Stimulated activated naive CD8-positive, alpha-beta T cell treated with anti-CD3 and anti-CD28 coated beads, Interleukin-15, Interleukin-2, amounts not matched to agents 100 ng/mL and 50 ng/mL, for 24 hours (primary cell): ENCODE measurements at regions not wholly inside any gene's neighbourhood (a gene's known extent, or its start where the extent isn't known, plus 50 kb on each side); places are given as distances from the start of the nearest gene placed in this dataset.

ENCODE experiments used
- H3K27ac Mint-ChIP-seq: one replicate; pipeline ENCODE4 v1.8.0; 2021; ENCODE audit warnings: mild to moderate bottlenecking, mixed read lengths
- H3K27me3 Mint-ChIP-seq: one replicate; pipeline ENCODE4 v1.8.0; 2021; ENCODE audit warnings: mixed read lengths
- H3K36me3 Mint-ChIP-seq: one replicate; pipeline ENCODE4 v1.8.0; 2021; ENCODE audit warnings: low read depth, mixed read lengths
- H3K4me1 Mint-ChIP-seq: one replicate; pipeline ENCODE4 v1.8.0; 2021; ENCODE audit warnings: low read depth, mixed read lengths
- H3K4me3 Mint-ChIP-seq: one replicate; pipeline ENCODE4 v1.8.0; 2021; ENCODE audit warnings: mild to moderate bottlenecking, mixed read lengths
- H3K9me3 Mint-ChIP-seq: one replicate; pipeline ENCODE4 v1.8.0; 2021; ENCODE audit warnings: mixed read lengths

DNA sequence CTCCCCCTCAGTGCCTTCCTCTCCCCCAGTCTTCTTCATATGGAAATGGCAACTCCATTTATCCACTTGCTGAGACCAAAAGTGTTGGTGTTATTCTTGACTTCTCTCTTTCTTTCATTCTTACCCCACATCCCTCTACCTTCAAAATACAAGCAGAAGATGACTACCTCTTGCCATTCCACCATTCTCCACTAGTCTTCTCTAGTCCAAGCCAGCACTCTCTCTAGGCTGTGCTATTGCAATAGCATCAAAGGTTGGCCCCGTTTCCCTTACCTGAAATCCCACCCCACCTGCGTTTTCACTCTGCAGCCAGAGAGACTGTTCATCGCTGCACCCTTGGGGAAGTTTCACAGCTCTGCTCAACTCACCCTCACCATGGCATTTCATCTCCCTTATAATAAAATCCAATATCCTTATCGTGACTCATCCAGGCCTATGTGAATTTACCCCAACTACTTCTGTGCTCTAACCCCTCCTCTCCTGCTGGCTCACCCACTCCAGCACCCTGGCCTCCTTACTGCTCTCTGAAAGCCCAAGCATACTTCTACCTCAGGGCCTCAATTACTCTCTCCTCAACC is 109.1 kb downstream of the LSM5 start:
- no peak overlapping the region for H3K27ac Mint-ChIP-seq
- peaks cover 20% of the 10 kb centered on the region for H3K27me3 Mint-ChIP-seq
- no peaks in the 10 kb centered on the region for H3K36me3 Mint-ChIP-seq
- no peaks in the 10 kb centered on the region for H3K4me1 Mint-ChIP-seq
- H3K9me3 Mint-ChIP-seq, result no peaks in the 10 kb centered on the region
- H3K4me3 Mint-ChIP-seq, result no peak overlapping the region

DNA sequence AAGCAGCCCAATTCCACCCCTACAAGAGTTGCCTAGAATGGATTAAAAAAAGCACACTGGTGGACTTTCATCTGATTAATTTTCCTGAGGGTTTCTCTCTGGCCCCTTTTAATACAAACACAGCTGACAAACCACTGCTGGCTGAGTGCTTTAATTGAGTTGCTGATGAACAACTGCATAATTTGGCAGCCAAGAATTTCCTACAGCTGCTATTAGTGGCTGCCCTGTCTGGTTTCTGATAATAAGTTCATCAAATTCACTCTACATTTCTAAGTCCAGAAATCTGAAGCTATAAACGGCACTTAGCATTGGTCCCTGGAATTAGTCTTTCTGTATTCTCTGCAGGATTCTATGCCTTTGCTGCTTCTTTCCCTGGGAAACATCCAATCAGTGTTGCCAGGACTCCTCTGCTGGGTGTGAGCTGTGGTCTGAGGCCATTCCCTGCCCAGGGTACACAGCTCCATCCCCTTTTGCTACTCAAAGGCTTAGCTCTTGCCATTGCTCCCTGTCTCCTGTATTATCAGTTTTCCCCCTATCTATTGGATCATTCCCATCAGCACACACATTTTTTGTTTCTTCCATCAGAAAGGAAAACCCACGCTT is 110.6 kb downstream of the LSM5 start:
- H3K9me3 Mint-ChIP-seq, result no peaks in the 10 kb centered on the region
- no peaks in the 10 kb centered on the region for H3K4me1 Mint-ChIP-seq
- H3K36me3 Mint-ChIP-seq, result no peaks in the 10 kb centered on the region
- H3K27me3 Mint-ChIP-seq, result peaks cover 14% of the 10 kb centered on the region
- H3K27ac Mint-ChIP-seq, result no peak overlapping the region
- no peak overlapping the region for H3K4me3 Mint-ChIP-seq

DNA sequence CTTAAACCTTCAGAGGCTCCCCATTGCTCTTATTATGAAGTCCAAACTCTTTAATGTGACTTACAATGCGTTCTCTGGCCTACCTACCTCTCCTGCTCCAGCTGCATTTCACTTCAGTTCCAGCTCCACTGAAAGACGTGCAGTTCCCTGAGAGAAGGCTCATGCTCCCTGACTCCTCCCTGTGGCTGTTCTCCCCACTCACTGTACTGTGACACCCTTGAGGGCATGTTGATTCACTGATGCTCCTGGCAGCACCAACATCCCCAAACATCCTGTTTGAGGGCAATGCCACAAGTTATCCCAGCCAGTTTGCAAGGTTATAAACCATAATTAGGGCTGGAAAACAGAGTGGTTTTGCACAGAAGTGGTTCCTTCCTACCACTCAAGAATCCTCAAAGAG is 111.2 kb downstream of the LSM5 start:
- no peak overlapping the region for H3K27ac Mint-ChIP-seq
- no peaks in the 10 kb centered on the region for H3K4me1 Mint-ChIP-seq
- H3K9me3 Mint-ChIP-seq, result no peaks in the 10 kb centered on the region
- H3K27me3 Mint-ChIP-seq, result peaks cover 14% of the 10 kb centered on the region
- H3K4me3 Mint-ChIP-seq, result no peak overlapping the region
- H3K36me3 Mint-ChIP-seq, result no peaks in the 10 kb centered on the region

DNA sequence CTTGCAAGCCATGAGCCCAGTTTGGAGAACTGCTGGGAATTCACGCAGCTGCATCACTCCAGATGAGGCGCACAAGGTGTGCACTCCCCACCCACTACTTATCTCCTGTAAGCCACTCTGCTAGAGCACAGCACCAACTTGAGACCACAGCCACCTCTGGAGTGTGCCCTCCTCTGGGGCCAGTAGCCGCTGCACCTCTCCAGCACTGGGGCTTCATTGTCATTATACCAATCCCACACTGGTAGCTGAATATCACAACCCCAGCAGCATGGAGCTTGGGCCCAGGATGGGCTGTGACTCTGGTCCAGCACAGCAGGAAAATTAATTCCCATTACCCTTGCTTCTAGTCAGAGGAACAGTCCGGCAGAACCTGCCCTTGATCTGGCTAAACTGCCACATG is 125.6 kb downstream of the LSM5 start:
- Mint-ChIP-seq H3K36me3 (no peaks in the 10 kb centered on the region), H3K9me3 (peaks cover 13% of the 10 kb centered on the region), H3K27ac (no peak overlapping the region), H3K4me1 (no peaks in the 10 kb centered on the region), H3K27me3 (peaks cover 13% of the 10 kb centered on the region), H3K4me3 (no peak overlapping the region)

DNA sequence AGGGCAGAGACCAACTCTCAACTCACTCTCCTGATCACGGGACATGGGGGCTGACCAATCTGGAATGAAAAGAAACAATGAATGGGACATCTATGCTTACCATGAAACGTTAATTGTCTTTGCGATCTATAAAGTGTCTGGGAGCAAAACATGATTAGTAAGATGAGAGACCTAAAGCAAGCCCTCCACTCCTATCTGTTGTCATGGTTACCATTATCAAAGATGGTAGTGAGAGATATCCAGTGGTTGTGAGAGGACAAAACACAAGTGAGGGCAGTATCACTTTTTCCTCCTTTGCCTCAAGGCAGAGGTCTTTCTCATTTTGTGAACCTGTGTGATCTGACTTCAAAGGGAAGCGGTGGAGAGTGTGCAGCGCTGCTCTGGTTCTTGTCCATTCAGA is 130.1 kb downstream of the LSM5 start:
- Mint-ChIP-seq H3K4me3 (no peak overlapping the region), H3K27ac (no peak overlapping the region), H3K27me3 (peaks cover 7% of the 10 kb centered on the region), H3K9me3 (no peaks in the 10 kb centered on the region), H3K4me1 (no peaks in the 10 kb centered on the region), H3K36me3 (no peaks in the 10 kb centered on the region)

DNA sequence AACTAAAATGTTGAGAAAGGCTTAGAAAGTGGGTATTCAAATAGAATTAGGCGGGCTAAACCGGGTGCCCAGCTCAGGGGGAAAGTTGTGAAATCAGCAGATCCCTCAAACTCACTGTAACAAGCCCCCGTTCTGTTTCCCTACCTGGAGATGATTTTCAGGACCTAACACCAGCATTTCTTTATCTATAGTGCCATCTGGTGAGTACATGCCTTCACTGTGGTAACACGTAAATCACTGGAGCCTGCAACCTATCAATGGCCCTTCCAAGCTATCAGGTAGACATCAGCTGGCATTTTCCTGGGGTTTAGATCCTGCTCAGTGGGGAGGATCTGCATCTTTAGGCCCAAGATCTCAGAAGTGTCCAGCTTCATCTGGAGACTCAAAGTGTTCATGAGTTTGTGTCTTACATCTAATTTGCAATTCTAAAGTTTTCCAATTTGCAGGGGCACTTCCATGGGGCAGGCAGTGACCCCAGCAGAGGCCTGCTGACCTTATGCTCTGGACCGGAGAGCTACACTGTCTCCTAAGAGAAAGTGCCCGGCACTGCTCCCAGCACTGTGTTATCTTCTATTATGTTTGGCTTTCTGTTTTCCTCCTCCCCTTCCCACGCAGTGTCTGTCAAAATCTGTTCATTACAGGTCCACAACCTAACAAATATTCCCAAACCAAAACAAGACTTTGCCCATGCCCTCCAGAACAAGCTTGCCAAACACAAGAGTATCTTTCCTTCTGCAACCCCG is 132.5 kb downstream of the LSM5 start:
- H3K4me1 Mint-ChIP-seq, result no peaks in the 10 kb centered on the region
- H3K4me3 Mint-ChIP-seq, result no peak overlapping the region
- no peak overlapping the region for H3K27ac Mint-ChIP-seq
- H3K9me3 Mint-ChIP-seq, result no peaks in the 10 kb centered on the region
- peaks cover 7% of the 10 kb centered on the region for H3K27me3 Mint-ChIP-seq
- no peaks in the 10 kb centered on the region for H3K36me3 Mint-ChIP-seq

DNA sequence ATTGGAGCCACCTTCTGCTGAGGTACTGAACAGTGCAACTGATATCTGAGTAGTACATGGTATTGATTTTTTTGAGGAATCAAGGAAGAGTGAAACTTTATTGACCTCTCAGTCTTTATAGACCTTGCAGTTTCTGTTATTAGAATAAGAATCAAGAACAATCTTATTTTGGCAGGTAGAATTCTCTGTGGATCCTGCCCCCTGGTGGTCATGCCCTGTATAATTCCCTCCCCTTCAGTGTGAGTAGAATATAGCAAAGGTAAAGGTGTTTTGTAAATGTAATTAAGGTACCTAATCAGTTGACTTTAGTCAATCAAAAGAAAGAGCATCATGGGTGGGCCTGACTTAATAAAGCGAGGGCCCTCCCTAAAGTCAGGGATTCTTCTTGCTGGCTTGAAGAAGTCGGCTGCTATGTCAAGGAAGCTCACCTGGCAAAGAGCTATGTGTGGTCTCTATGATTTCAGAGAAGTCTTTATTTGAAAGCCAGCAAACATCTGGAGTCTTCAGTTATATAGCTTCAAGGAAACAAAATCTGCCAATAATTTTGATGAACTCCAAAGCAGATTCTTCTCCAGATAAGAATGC is 142.8 kb downstream of the LSM5 start:
- no peaks in the 10 kb centered on the region for H3K4me1 Mint-ChIP-seq
- H3K27ac Mint-ChIP-seq, result no peak overlapping the region
- H3K36me3 Mint-ChIP-seq, result no peaks in the 10 kb centered on the region
- peaks cover 6% of the 10 kb centered on the region for H3K27me3 Mint-ChIP-seq
- H3K9me3 Mint-ChIP-seq, result no peaks in the 10 kb centered on the region
- H3K4me3 Mint-ChIP-seq, result no peak overlapping the region

DNA sequence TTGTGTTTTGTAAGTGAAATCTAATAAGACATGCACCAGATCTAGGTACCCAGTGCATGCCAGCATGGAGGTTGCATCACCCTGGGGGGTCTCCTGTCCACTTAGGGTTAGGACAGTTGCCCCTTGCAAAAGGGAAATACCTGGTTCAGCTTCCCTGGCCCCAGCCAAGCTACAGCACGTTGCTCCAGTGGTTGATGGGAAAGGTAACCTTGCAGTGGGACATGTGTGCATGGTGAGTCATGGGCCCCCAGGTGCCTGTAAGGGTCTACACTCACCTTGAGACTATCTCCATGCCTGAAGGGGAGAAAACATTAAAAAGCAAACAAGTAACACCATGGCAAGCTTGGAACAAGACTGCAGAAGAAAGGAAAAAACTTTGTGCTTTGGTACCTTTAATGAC is 143.9 kb downstream of the LSM5 start:
- peaks cover 6% of the 10 kb centered on the region for H3K27me3 Mint-ChIP-seq
- no peak overlapping the region for H3K4me3 Mint-ChIP-seq
- no peaks in the 10 kb centered on the region for H3K9me3 Mint-ChIP-seq
- no peak overlapping the region for H3K27ac Mint-ChIP-seq
- no peaks in the 10 kb centered on the region for H3K4me1 Mint-ChIP-seq
- no peaks in the 10 kb centered on the region for H3K36me3 Mint-ChIP-seq

DNA sequence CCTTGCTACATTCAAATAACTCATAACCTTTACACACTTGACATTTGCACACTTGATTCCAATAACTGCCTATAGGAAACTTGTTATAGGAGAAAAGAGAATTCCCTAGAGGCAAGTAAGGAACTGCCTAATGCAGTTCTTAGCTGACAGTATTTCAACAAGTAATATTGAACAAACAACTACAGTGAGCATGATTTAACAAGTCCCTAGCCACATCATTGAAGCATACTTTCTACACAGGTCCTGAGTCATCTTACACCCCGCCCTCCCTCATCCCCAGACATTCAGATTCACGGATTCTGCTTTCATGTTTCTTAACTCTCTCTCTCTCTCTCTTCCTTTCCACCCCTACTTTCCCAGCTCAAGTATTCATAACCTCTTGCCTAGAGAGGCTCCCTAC is 153.5 kb downstream of the LSM5 start:
- Mint-ChIP-seq H3K4me3 (no peak overlapping the region), H3K4me1 (no peaks in the 10 kb centered on the region), H3K36me3 (no peaks in the 10 kb centered on the region), H3K27ac (no peak overlapping the region), H3K9me3 (no peaks in the 10 kb centered on the region), H3K27me3 (no peaks in the 10 kb centered on the region)

DNA sequence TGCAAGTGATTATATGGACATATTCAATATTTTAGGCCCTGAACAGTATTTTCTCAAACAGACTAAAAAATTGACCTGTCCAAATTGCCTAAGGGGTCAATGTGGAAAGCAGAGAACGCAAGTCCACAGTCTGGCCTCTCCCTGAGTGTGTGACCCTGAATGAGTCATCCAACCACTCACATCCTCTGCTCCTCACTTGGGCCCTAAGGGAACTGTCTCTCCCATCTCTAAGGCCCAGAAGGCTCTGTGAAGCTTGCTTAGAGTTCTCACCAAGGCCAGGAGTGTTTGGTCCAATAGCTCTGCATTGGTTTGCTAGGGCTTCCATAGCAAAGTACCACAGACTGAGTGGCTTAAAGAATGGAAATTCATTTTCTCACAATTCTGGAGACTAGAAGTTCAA is 155.1 kb downstream of the LSM5 start:
- no peaks in the 10 kb centered on the region for H3K27me3 Mint-ChIP-seq
- no peak overlapping the region for H3K4me3 Mint-ChIP-seq
- no peak overlapping the region for H3K27ac Mint-ChIP-seq
- H3K9me3 Mint-ChIP-seq, result no peaks in the 10 kb centered on the region
- no peaks in the 10 kb centered on the region for H3K4me1 Mint-ChIP-seq
- no peaks in the 10 kb centered on the region for H3K36me3 Mint-ChIP-seq

DNA sequence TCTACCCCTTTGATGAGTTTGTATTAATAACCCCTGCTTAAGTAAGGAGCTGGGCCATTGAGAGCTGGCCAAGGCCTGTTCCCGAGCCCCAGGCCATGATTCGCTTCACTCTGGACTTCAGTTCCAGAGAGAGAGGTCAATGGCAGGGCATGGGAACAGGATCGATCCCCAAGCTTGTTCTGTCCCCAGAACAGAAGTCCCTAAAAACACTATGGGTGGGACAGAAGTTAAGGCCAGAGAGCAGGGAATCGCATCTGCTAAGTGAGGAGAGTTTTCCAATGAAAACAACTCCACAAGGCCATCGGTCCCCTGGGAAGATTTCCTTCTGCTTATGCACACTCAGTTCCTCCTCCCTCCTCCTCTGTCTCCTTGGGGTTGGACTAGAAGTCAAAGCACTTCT is 159.6 kb downstream of the LSM5 start:
- Mint-ChIP-seq H3K9me3 (no peaks in the 10 kb centered on the region), H3K27me3 (no peaks in the 10 kb centered on the region), H3K36me3 (no peaks in the 10 kb centered on the region)

DNA sequence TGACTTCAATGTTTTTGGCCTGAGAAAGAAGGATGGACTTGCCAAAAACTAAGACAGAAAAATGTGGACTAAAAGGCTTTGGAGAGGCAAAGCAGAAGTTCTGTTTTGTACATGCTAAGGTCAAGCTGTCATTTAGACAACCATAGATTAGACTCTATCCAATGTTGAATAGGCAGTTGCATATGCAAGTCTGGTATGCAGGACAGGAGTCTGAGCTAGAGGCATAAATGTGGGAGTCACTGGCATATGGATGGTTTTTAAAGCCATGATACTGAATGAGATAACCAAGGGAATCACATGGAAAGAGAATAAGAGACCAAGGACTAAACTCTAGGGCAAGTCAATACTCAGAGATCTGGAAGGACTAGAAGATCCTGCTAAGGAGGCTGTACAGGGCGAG is 164.1 kb downstream of the LSM5 start:
- H3K4me3 Mint-ChIP-seq, result no peak overlapping the region
- no peaks in the 10 kb centered on the region for H3K36me3 Mint-ChIP-seq
- H3K27me3 Mint-ChIP-seq, result peaks cover under 1% of the 10 kb centered on the region
- no peaks in the 10 kb centered on the region for H3K9me3 Mint-ChIP-seq
- H3K4me1 Mint-ChIP-seq, result no peaks in the 10 kb centered on the region
- no peak overlapping the region for H3K27ac Mint-ChIP-seq

More for the DNA sequence above, 159.6 kb downstream of the LSM5 start:
- no peak overlapping the region for H3K27ac Mint-ChIP-seq
- no peaks in the 10 kb centered on the region for H3K4me1 Mint-ChIP-seq
- no peak overlapping the region for H3K4me3 Mint-ChIP-seq

DNA sequence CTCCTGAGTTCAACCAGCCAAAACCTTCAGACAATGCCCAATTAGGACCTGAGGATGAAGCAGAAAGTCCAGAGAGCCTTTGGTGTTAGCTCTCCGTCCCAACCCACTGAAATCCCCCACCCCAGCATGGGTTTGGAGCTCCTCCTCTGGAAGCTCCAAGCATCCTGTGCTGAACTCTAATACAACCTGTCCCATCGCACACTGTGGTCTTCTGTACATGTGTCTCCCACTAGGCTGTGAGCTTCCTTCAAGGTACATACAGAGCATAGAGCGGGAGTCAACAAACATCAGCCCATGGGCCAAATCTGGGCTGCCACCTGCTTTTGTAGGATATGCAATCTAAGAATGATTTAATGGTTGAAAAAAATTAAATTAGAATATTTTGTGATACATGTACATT is 166.5 kb downstream of the LSM5 start:
- Mint-ChIP-seq H3K4me1 (no peaks in the 10 kb centered on the region), H3K36me3 (no peaks in the 10 kb centered on the region), H3K27ac (no peak overlapping the region), H3K4me3 (no peak overlapping the region), H3K27me3 (peaks cover 21% of the 10 kb centered on the region), H3K9me3 (no peaks in the 10 kb centered on the region)

DNA sequence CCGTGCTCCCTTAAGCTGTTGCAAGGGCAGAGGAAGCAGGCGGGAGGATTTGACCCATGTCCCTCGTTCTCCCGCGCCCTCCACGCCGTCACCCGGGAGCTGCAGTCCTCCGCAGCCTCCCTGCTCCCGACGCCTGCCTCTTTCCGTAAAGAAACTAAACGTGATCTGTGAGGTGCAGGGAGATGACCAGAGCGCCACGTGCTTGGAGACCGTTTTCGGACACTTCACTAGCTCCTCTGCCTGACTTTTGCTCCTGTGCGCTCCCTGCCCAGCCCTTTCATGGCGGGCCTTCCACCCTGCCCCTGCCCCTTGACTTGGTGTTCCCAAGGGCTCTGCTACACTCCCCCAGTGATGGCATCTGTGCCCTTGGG is 171.2 kb downstream of the LSM5 start:
- no peak overlapping the region for H3K27ac Mint-ChIP-seq
- no peaks in the 10 kb centered on the region for H3K4me1 Mint-ChIP-seq
- H3K27me3 Mint-ChIP-seq, result peaks cover 29% of the 10 kb centered on the region
- H3K4me3 Mint-ChIP-seq, result no peak overlapping the region
- H3K36me3 Mint-ChIP-seq, result no peaks in the 10 kb centered on the region
- H3K9me3 Mint-ChIP-seq, result no peaks in the 10 kb centered on the region

DNA sequence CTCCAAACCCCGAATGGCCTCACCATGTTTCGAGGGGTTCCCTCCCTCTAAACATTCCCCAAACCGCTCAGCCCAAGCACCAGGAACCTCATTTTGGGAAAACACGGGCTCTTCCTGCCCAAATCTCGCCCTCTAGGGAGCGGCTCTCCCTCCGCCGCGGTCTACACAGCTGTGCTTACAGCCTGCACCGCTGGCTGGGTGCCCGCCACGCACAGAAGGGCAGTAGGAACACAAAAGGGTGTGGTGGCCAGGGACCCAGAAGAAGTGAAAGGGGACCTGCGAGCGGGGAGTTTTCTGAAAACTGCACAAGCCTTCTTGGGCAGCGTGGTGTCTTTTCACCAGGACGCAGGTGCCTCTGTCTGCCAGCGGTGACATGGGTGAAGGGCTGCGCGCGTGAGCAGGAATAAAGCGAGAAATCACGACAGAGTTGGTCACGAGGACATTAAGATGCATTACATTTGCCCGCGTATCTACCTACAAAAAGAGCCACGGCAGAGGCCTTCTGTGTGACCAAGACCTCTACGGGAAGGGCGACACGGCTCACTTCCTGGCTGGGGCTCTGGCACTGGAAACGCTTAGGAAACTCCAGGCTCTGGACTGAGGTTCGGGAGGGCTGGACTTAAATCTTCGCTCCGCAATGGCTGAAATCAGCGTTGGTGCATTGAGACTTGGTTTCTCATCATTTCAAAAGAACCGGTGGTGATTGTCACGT is 171.7 kb downstream of the LSM5 start:
- Mint-ChIP-seq H3K4me3 (no peak overlapping the region), H3K36me3 (no peaks in the 10 kb centered on the region), H3K27ac (no peak overlapping the region), H3K27me3 (peaks cover 29% of the 10 kb centered on the region), H3K4me1 (no peaks in the 10 kb centered on the region), H3K9me3 (no peaks in the 10 kb centered on the region)
